ENCODE measurements at regions not wholly inside any gene's neighbourhood (a gene's known extent, or its start where the extent isn't known, plus 50 kb on each side); places are given as distances from the start of the nearest gene placed in this dataset.

DNA sequence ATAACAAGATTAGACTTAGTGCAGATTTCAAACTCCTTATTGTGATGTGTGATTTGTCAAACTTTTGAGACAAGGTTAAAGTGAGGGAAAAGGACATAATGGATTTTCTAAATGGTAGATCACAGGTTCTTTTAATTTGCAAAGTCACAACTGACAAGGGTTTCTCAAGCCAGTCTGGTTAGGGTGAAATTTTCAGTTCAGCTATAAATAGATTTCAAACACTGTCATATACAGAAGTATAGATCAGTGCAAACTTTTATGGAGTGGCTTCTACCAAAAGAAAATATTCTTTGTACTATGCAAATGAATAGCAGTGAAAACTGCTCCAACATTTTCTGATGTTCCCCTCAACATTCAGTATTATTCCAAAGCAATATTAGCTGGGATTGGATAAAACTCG, 337.1 kb upstream of the MAN1A1 start:
- no peak for TF ChIP-seq POLR2AphosphoS5 (IDR thresholded peaks at IDR 0.05; ENCODE audit: low read depth, low read length)
- no peak for TF ChIP-seq TAF1 (IDR thresholded peaks at IDR 0.05; ENCODE audit: borderline replicate concordance, insufficient read depth, low read length)
- TF ChIP-seq FOXP2 (optimal IDR thresholded peaks at IDR 0.05; ENCODE audit: borderline replicate concordance, extremely low read depth, extremely low read length, insufficient read depth), result no peak
- no peak for TF ChIP-seq SIN3A (IDR thresholded peaks at IDR 0.05; ENCODE audit: borderline replicate concordance, insufficient read depth, low read length)
- TF ChIP-seq, protein P1, sequence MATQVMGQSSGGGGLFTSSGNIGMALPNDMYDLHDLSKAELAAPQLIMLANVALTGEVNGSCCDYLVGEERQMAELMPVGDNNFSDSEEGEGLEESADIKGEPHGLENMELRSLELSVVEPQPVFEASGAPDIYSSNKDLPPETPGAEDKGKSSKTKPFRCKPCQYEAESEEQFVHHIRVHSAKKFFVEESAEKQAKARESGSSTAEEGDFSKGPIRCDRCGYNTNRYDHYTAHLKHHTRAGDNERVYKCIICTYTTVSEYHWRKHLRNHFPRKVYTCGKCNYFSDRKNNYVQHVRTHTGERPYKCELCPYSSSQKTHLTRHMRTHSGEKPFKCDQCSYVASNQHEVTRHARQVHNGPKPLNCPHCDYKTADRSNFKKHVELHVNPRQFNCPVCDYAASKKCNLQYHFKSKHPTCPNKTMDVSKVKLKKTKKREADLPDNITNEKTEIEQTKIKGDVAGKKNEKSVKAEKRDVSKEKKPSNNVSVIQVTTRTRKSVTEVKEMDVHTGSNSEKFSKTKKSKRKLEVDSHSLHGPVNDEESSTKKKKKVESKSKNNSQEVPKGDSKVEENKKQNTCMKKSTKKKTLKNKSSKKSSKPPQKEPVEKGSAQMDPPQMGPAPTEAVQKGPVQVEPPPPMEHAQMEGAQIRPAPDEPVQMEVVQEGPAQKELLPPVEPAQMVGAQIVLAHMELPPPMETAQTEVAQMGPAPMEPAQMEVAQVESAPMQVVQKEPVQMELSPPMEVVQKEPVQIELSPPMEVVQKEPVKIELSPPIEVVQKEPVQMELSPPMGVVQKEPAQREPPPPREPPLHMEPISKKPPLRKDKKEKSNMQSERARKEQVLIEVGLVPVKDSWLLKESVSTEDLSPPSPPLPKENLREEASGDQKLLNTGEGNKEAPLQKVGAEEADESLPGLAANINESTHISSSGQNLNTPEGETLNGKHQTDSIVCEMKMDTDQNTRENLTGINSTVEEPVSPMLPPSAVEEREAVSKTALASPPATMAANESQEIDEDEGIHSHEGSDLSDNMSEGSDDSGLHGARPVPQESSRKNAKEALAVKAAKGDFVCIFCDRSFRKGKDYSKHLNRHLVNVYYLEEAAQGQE (IDR thresholded peaks at IDR 0.05; ENCODE audit: insufficient read depth in 1 of 2, low read depth in 2 of 2, low read length in 2 of 2), result no peak

DNA sequence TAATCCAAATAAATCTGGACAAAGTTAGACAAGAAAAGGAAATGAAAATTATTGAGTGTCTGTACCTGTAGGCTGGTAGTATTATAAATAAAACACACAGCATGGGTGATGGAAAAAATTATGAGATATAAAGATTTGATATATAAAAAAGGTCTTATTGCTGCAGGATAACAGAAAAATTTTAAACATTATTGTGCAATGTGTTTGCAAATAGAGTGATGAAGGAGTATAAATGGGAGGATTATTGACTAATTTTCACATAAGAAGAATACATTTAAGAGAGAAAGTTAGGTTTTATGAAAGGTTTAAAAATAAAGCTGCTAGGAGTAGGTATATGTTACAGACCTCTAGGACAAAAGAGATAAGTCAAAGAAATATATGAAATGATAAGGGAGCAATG, 336.7 kb upstream of the MAN1A1 start:
- TF ChIP-seq, protein P1 (IDR thresholded peaks at IDR 0.05; ENCODE audit: insufficient read depth in 1 of 2, low read depth in 2 of 2, low read length in 2 of 2), result no peak

DNA sequence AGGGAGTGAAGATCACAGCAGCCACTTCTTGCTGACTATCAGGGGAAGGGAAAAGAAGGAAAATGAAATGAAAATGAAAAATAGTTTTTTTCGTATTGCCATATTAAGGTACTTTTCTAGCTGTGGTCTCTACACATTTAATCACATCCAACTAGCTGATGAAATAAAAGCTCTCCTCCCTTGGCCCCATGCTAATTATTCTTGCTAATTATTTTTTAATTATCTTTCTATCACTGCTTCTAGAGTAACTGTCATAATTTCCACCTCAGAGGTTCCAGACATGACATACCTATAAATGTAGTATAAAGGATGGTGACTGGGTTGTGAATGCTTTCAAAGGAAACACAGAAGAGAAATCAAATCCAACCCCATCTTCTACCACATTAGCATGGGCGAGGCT, 334.1 kb upstream of the MAN1A1 start:
- TF ChIP-seq SIN3A (IDR thresholded peaks at IDR 0.05; ENCODE audit: borderline replicate concordance, insufficient read depth, low read length) (no peak), FOXP2 (optimal IDR thresholded peaks at IDR 0.05; ENCODE audit: borderline replicate concordance, extremely low read depth, extremely low read length, insufficient read depth) (no peak), POLR2AphosphoS5 (IDR thresholded peaks at IDR 0.05; ENCODE audit: low read depth, low read length) (no peak), TAF1 (IDR thresholded peaks at IDR 0.05; ENCODE audit: borderline replicate concordance, insufficient read depth, low read length) (no peak)
- TF ChIP-seq, protein P1 (IDR thresholded peaks at IDR 0.05; ENCODE audit: insufficient read depth in 1 of 2, low read depth in 2 of 2, low read length in 2 of 2), result no peak

DNA sequence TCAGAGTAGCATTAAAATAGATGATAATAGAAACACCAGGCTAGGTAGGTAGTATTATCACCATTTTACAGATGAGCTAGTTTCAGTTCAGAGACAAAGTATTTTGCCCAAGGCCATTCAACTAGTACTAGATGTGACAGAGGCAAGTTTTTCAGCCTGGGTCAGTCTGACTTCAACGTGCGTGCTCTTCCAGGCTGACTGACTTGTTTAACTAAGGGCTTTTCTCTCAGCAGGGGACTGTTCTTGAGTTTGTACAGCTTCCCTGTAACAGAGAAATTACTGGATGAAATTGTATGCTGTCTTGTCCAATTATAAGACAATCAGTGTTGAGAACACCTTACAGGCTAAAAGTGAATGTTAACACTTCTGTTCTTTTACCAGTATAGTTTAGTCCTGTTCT, 333.5 kb upstream of the MAN1A1 start:
- no peak for TF ChIP-seq SIN3A (IDR thresholded peaks at IDR 0.05; ENCODE audit: borderline replicate concordance, insufficient read depth, low read length)
- no peak for TF ChIP-seq POLR2AphosphoS5 (IDR thresholded peaks at IDR 0.05; ENCODE audit: low read depth, low read length)

DNA sequence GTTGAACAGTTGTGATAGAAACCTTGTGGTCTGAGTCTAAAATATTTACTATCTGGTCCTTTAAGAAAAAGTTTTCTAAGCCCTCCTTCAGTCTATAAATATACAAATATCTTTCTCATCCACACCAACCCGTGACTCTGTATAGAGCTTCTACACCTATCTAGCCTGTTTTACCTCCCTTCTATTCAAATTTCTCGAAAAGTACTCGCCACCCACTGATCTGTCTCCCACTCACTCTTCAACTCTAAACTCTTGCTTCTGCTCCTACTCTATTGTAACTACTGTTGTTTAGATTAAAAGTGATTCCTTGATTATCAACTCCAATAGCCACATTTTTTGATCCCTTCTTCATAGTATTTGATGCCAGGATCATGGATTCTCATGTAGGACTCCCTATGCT, 329.4 kb upstream of the MAN1A1 start:
- TF ChIP-seq SIN3A (IDR thresholded peaks at IDR 0.05; ENCODE audit: borderline replicate concordance, insufficient read depth, low read length) (no peak), POLR2AphosphoS5 (IDR thresholded peaks at IDR 0.05; ENCODE audit: low read depth, low read length) (no peak), TAF1 (IDR thresholded peaks at IDR 0.05; ENCODE audit: borderline replicate concordance, insufficient read depth, low read length) (no peak), FOXP2 (optimal IDR thresholded peaks at IDR 0.05; ENCODE audit: borderline replicate concordance, extremely low read depth, extremely low read length, insufficient read depth) (no peak)
- TF ChIP-seq, protein P1 (IDR thresholded peaks at IDR 0.05; ENCODE audit: insufficient read depth in 1 of 2, low read depth in 2 of 2, low read length in 2 of 2), result no peak

All from PFSK-1 (cell line).